Esophagus muscularis mucosa (tissue), 4 donors: ENCODE measurements at regions not wholly inside any gene's neighbourhood (a gene's known extent, or its start where the extent isn't known, plus 50 kb on each side); places are given as distances from the start of the nearest gene placed in this dataset.

ENCODE experiments used
- DNase-seq: peaks from one replicate; pipeline ENCODE4 v3.0.0-alpha.2; 2017; ENCODE audit errors: extremely low spot score
- H3K27ac ChIP-seq, 4 donors: fragments of 200-600 bp; sonication (generic); replicated peaks in 1 of 4; 1 replicate in 3 of 4; 2 replicates in 1 of 4; pipeline ENCODE4 v1.5.1; 2016 to 2019; ENCODE audit warnings: mild to moderate bottlenecking in 1 of 4
- H3K27me3 ChIP-seq, 4 donors: fragments of 200-600 bp; sonication (generic); one replicate each; pipeline versions ENCODE4 v1.5.1 to v1.6.0; 2016 to 2019
- H3K36me3 ChIP-seq, 4 donors: fragments of 200-600 bp; sonication (generic); one replicate each; pipeline ENCODE4 v1.5.1; 2016 to 2019
- H3K4me1 ChIP-seq, 4 donors: fragments of 200-600 bp; sonication (generic); one replicate each; pipeline ENCODE4 v1.5.1; 2016 to 2019
- H3K4me3 ChIP-seq, 4 donors: fragments of 200-600 bp; sonication (generic); 1 replicate in 2 of 4; 2 replicates in 2 of 4; pipeline ENCODE4 v1.5.1; 2016 to 2019; ENCODE audit warnings: mild to moderate bottlenecking in 4 of 4, moderate library complexity in 1 of 4
- H3K9me3 ChIP-seq, 4 donors: fragments of 200-600 bp; sonication (generic); 1 replicate in 3 of 4; 2 replicates in 1 of 4; pipeline ENCODE4 v1.5.1; 2016 to 2019
- EP300 ChIP-seq: sonication (generic); formaldehyde crosslinking; IDR thresholded peaks from one replicate; pipeline ENCODE4 v1.6.1; 2017; ENCODE audit warnings: antibody characterized with exemption
- POLR2A ChIP-seq: fragments of 450-650 bp; IDR thresholded peaks from one replicate; pipeline ENCODE4 v1.6.1; 2017; ENCODE audit warnings: antibody characterized with exemption, moderate library complexity, mild to moderate bottlenecking, low read depth
- POLR2AphosphoS5 ChIP-seq, 2 donors: sonication (generic); formaldehyde crosslinking; IDR thresholded peaks; one replicate each; pipeline ENCODE4 v1.6.1; 2017; ENCODE audit warnings: antibody characterized with exemption in 2 of 2
- WGBS: methylation state at CpG from one replicate; pipeline ENCODE4 v1.1.5; 2018; 5-methylcytosine and 5-hydroxymethylcytosine counted together
- intact Hi-C: fragments of 100-400 bp; cut with DNase I; formaldehyde crosslinking; loops from one replicate; pipeline ENCODE4 v1.15.1; 2023
- TF ChIP-seq, protein P1 (sequence below), 3 experiments: fragments of 200-600 bp in 2 of 3; fragments of 450-650 bp in 1 of 3; sonication (generic) in 2 of 3; IDR thresholded peaks; one replicate each; pipeline ENCODE4 v1.5.1; 2017 to 2019; ENCODE audit warnings: antibody characterized with exemption in 3 of 3, mild to moderate bottlenecking in 2 of 3, moderate library complexity in 1 of 3

GRCh38 chr4:19807505-19807904 lies 444.2 kb upstream of the SLIT2 start:
- TF ChIP-seq POLR2A (no peak), POLR2AphosphoS5 (IDR thresholded peaks at IDR 0.05) (peak in 1 of 2 donors; percentile 19)

DNA sequence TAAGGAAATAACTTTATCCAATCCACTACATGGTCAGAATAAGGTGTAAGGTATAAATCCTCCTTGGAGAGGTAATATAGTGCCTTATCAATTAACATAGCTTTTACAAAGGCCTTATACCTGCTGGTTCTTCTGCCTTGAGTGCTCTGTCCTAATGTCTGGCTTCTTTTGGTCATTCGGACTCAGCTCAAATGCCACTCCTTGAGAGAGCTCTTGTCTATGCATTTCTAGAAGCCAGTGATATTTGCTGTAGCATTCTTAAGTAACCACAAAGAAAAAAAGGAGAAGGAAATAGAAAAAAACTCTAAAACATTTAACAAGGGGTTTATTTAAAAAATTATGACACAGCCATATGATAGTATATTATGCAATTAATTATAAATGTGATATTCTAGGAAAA lies 444.8 kb upstream of the SLIT2 start:
- Histone ChIP-seq H3K4me1 (peaks cover 0 to 49% (median 29%) of the 10 kb centered on the region in 4 donors), H3K9me3 (no peaks in the 10 kb centered on the region), H3K4me3 (no peak overlapping the region), H3K27me3 (no peaks in the 10 kb centered on the region), H3K27ac (peak overlapping the region in 1 of 4 donors; percentile 13), H3K36me3 (no peaks in the 10 kb centered on the region)
- intact Hi-C loops, result no loop called here
- WGBS, result 39% methylated on average over 1 of the region's 1 CpG
- no peak for TF ChIP-seq POLR2AphosphoS5 (IDR thresholded peaks at IDR 0.05)
- no peak for TF ChIP-seq POLR2A
- TF ChIP-seq, protein P1, sequence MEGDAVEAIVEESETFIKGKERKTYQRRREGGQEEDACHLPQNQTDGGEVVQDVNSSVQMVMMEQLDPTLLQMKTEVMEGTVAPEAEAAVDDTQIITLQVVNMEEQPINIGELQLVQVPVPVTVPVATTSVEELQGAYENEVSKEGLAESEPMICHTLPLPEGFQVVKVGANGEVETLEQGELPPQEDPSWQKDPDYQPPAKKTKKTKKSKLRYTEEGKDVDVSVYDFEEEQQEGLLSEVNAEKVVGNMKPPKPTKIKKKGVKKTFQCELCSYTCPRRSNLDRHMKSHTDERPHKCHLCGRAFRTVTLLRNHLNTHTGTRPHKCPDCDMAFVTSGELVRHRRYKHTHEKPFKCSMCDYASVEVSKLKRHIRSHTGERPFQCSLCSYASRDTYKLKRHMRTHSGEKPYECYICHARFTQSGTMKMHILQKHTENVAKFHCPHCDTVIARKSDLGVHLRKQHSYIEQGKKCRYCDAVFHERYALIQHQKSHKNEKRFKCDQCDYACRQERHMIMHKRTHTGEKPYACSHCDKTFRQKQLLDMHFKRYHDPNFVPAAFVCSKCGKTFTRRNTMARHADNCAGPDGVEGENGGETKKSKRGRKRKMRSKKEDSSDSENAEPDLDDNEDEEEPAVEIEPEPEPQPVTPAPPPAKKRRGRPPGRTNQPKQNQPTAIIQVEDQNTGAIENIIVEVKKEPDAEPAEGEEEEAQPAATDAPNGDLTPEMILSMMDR (IDR thresholded peaks at IDR 0.05), result no peak
- TF ChIP-seq EP300, result no peak
- DNase-seq, result no peak

More at GRCh38 chr4:19807505-19807904, 444.2 kb upstream of the SLIT2 start:
- Histone ChIP-seq H3K4me1 (peaks cover 0 to 54% (median 31%) of the 10 kb centered on the region in 4 donors), H3K27ac (peak overlapping the region in 2 of 4 donors; percentile 17 to 41), H3K36me3 (no peaks in the 10 kb centered on the region), H3K27me3 (no peaks in the 10 kb centered on the region), H3K4me3 (no peak overlapping the region), H3K9me3 (no peaks in the 10 kb centered on the region)
- intact Hi-C loops, result no loop called here
- 30% methylated on average over 2 of the region's 2 CpGs for WGBS
- DNase-seq, result no peak

GRCh38 chr4:19803406-19803805 lies 448.3 kb upstream of the SLIT2 start:
- no peak overlapping the region for H3K27ac ChIP-seq
- no peak for DNase-seq
- no peaks in the 10 kb centered on the region for H3K36me3 ChIP-seq
- TF ChIP-seq, protein P1 (IDR thresholded peaks at IDR 0.05), result no peak
- no peak for TF ChIP-seq POLR2AphosphoS5 (IDR thresholded peaks at IDR 0.05)
- no peak for TF ChIP-seq EP300
- no peak for TF ChIP-seq POLR2A
- H3K4me1 ChIP-seq, result peaks cover 0 to 22% (median 12%) of the 10 kb centered on the region in 4 donors
- 97% methylated on average over 2 of the region's 2 CpGs for WGBS
- no peaks in the 10 kb centered on the region for H3K9me3 ChIP-seq
- H3K4me3 ChIP-seq, result no peak overlapping the region
- intact Hi-C loops, result no loop called here
- no peaks in the 10 kb centered on the region for H3K27me3 ChIP-seq

GRCh38 chr4:19793831-19794230 lies 457.9 kb upstream of the SLIT2 start:
- H3K36me3 ChIP-seq, result no peaks in the 10 kb centered on the region
- H3K4me1 ChIP-seq, result no peaks in the 10 kb centered on the region
- H3K27me3 ChIP-seq, result no peaks in the 10 kb centered on the region
- no peak for TF ChIP-seq POLR2A
- TF ChIP-seq EP300, result no peak
- TF ChIP-seq POLR2AphosphoS5 (IDR thresholded peaks at IDR 0.05), result no peak
- TF ChIP-seq, protein P1 (IDR thresholded peaks at IDR 0.05), result no peak
- intact Hi-C loops, result no loop called here
- DNase-seq, result no peak
- H3K4me3 ChIP-seq, result no peak overlapping the region
- H3K27ac ChIP-seq, result no peak overlapping the region
- H3K9me3 ChIP-seq, result no peaks in the 10 kb centered on the region

- no peaks in the 10 kb centered on the region for H3K9me3 ChIP-seq
- no peaks in the 10 kb centered on the region for H3K36me3 ChIP-seq
- intact Hi-C loops, result no loop called here
- no peaks in the 10 kb centered on the region for H3K4me1 ChIP-seq
- TF ChIP-seq POLR2A (no peak), POLR2AphosphoS5 (IDR thresholded peaks at IDR 0.05) (no peak), EP300 (no peak)
- TF ChIP-seq, protein P1 (IDR thresholded peaks at IDR 0.05), result no peak
- 85% methylated on average over 5 of the region's 5 CpGs for WGBS
- H3K27me3 ChIP-seq, result no peaks in the 10 kb centered on the region
- no peak overlapping the region for H3K4me3 ChIP-seq
- DNase-seq, result no peak
- H3K27ac ChIP-seq, result no peak overlapping the region
These were observed 460.1 kb upstream of the SLIT2 start for GRCh38 chr4:19791422-19792123.
